ENCODE measurements at regions not wholly inside any gene's neighbourhood (a gene's known extent, or its start where the extent isn't known, plus 50 kb on each side); places are given as distances from the start of the nearest gene placed in this dataset.

DNA sequence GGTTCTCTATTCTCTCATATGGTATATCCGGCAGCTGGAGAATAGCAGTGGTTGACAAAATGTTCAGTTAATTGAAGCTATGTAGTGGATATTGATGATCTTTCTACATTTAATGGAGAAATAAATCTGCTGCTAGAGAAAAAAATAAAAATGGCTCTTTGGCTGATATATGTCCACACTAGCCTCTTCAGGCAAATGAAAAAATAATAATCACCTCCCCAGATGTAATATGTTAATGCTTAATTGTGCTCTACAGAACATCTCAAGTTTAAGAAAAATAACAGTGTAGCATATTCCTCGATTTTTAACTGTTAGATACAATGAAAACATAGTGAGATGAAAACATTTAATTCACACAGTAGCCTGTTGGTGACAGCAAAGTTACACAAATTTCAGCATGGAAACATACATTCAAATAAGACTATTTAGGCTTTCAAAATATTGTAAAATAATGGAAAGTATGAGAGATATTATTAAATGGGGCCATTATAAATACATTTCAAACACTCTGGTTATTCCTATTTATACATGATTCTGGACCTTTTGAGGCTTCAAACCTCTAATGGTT lies 543.0 kb downstream of the MAT2B start:
- Mint-ChIP-seq H3K4me1 (no peaks in the 10 kb centered on the region), H3K9me3 (no peaks in the 10 kb centered on the region), H3K27ac (no peak overlapping the region), H3K36me3 (no peaks in the 10 kb centered on the region), H3K27me3 (no peaks in the 10 kb centered on the region), H3K4me3 (no peak overlapping the region)
- DNase-seq: no peak

DNA sequence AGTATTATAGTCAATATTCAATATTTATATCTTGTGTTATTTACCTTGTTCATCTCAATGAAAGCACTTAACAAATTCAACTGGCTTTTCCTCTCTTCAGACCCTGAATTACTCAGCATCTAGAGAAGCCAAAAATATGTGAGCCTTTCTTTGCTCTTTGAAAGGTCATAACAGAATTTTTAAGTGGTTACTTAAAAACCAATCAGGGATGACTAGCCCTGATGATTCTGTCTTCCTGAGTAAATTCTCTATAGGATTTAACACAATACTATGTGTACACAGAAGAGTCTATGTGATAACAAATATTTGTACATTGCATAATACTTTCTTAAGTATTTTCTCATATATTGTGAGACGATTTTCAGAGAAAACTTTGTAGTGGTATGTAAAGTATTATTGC lies 546.3 kb downstream of the MAT2B start:
- no peaks in the 10 kb centered on the region for H3K4me1 Mint-ChIP-seq

DNA sequence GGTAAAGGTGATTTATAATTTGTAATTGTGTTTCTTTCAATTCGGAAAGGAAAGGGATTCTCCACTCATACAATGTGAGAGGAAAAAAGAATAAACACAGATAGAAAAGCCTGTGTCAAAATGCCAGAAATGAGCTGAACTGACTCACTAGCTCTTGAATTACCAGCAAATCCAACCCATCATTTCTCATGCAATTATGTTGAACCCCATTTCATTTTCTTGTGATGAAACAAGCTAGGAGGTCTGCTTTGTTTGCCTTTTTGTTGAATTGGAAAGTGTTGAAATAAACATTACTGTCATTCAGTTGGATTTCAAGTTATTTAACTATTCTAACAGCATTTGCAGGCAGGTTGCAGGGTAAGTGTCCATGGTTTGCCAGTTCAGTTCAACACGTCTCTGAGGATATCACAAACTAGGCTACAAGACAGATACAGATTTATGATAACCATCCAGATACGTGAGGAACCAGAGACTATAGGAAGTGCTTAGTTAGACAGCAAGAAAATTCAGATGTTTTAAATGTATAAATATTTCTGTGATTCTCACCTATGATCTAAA lies 547.2 kb downstream of the MAT2B start:
- no peaks in the 10 kb centered on the region for H3K27me3 Mint-ChIP-seq
- no peaks in the 10 kb centered on the region for H3K36me3 Mint-ChIP-seq
- no peaks in the 10 kb centered on the region for H3K4me1 Mint-ChIP-seq
- DNase-seq: no peak
- no peak overlapping the region for H3K4me3 Mint-ChIP-seq
- H3K27ac Mint-ChIP-seq: no peak overlapping the region
- H3K9me3 Mint-ChIP-seq: no peaks in the 10 kb centered on the region

More for the DNA sequence above, 546.3 kb downstream of the MAT2B start:
- H3K4me3 Mint-ChIP-seq: no peak overlapping the region
- DNase-seq: no peak
- no peaks in the 10 kb centered on the region for H3K27me3 Mint-ChIP-seq
- no peaks in the 10 kb centered on the region for H3K36me3 Mint-ChIP-seq
- H3K9me3 Mint-ChIP-seq: no peaks in the 10 kb centered on the region
- no peak overlapping the region for H3K27ac Mint-ChIP-seq

DNA sequence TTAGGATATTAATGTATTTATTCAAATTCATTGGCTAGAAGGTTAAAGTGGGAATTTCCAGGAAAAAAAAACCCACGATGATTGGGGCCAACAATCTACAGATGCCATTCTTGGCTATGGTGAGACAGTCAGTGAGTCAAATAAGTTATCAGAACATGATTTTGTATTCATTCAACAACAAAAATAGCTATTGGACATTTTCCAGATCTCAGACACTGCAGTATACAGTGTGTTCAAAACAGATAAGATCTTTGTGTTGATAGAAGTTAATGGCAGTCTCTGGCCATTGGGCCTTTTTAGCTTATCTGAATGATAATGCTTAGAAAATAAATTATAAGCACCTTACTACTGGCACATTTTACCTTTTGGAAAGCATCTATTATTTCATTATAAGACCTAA lies 547.7 kb downstream of the MAT2B start:
- Mint-ChIP-seq H3K27me3 (no peaks in the 10 kb centered on the region), H3K4me1 (no peaks in the 10 kb centered on the region), H3K36me3 (no peaks in the 10 kb centered on the region), H3K9me3 (no peaks in the 10 kb centered on the region), H3K4me3 (no peak overlapping the region), H3K27ac (no peak overlapping the region)
- DNase-seq: no peak

DNA sequence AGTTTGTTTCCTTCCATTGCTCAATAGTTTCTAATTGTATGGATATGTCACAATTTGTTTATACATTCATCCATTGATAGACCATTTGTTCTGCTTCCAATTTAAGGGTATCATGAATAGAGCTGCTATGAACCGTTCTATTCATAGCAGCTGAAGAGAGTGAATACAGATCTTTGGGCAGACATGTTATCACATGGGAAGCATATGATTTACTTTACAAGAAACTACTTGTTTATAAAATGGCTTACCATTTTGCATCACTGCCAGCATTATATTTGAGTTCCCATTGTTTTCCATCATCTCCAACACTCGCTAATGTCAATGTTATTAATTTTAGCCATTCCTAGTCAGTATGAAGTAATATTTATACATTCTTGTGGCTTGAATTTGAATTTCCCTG lies 549.0 kb downstream of the MAT2B start:
- H3K27me3 Mint-ChIP-seq: no peaks in the 10 kb centered on the region
- no peaks in the 10 kb centered on the region for H3K36me3 Mint-ChIP-seq
- no peak overlapping the region for H3K4me3 Mint-ChIP-seq
- H3K4me1 Mint-ChIP-seq: no peaks in the 10 kb centered on the region
- no peak overlapping the region for H3K27ac Mint-ChIP-seq
- peaks cover 2% of the 10 kb centered on the region for H3K9me3 Mint-ChIP-seq
- DNase-seq: no peak

DNA sequence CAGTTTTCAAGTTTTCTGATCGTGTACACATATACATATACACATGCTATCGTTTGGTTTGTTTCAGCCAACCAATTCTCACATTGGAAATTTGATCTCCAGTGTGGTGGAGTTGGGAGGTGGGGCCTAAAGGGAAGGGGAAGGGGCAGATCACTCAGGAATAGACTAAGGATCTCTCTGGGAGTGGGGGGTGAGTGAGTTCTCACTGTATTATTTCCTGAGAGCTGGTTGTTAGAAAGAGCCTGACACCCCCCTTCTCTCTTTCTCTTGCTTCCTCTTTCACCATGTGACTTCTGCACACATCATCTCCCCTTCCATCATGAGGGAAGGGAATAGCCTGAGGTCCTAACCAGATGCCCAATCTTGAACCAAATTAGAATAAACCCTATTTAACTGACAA lies 551.7 kb downstream of the MAT2B start:
- no peaks in the 10 kb centered on the region for H3K36me3 Mint-ChIP-seq
- no peak for DNase-seq
- H3K4me3 Mint-ChIP-seq: no peak overlapping the region
- H3K9me3 Mint-ChIP-seq: peaks cover 4% of the 10 kb centered on the region
- H3K4me1 Mint-ChIP-seq: no peaks in the 10 kb centered on the region
- H3K27ac Mint-ChIP-seq: no peak overlapping the region
- no peaks in the 10 kb centered on the region for H3K27me3 Mint-ChIP-seq

DNA sequence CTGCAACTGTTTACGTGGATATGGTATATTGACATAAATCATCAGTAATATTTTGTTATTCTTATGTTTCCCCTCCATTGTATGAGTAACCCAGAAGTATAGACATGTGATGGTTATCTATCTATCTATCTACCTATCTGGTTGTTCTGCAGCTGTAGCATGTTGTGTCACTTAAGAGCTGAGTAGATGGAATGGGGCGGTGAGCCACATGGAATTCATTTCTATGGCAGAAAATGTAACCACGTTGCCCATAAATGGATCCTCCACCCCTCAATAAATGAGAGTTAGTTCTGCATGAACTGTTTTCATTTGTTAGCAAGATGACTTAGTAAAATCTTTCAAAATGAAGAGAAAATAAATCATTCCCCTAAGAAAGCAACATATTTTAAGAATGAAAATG lies 553.2 kb downstream of the MAT2B start:
- no peaks in the 10 kb centered on the region for H3K36me3 Mint-ChIP-seq
- no peak overlapping the region for H3K4me3 Mint-ChIP-seq
- no peaks in the 10 kb centered on the region for H3K4me1 Mint-ChIP-seq
- peaks cover 4% of the 10 kb centered on the region for H3K9me3 Mint-ChIP-seq
- no peak for DNase-seq
- no peaks in the 10 kb centered on the region for H3K27me3 Mint-ChIP-seq
- H3K27ac Mint-ChIP-seq: no peak overlapping the region

DNA sequence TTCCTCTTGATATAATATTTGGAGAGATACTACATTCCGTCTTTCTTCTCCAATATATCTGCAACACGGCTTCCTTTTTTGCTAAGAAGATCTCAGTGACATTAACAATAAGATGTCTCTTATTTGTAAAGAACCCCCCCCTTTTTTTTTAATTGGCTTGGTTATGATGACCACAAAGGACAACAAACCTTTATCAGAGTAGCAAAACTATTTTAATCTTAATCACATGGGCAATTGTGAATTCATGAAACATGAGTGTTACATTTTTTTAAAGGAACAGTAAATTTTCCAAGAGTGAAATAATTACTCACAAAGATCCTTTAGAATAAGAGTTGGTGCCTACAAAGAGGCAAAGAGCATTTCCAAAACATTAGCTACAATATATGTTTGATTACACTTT lies 554.1 kb downstream of the MAT2B start:
- Mint-ChIP-seq H3K4me1 (no peaks in the 10 kb centered on the region), H3K9me3 (peaks cover 4% of the 10 kb centered on the region)
- DNase-seq: no peak

DNA sequence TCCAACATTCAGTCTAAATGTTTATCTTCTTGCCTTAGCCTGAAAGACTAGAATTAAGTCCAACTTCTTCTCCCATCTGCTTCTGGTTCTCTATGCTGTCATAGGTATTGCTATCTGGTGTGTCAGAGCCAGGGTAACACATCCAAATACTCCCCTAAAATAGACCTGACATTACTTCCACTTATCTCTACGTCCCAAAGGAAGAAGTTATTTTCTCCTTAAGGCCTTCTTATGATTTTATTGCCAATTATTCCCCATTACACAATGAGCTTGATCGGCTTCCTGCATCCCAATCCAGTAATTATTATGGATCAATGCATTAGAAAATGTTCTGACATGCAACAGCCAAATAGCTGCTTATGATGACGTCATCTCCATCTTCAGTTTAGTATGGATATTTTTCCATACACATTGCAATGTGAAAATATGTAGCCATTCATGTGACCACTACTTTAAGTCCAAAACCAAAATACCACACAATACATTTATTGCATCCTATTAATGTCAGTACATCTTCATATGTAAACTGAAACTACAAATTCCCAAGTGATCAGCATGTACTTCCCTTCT lies 555.5 kb downstream of the MAT2B start:
- H3K27me3 Mint-ChIP-seq: no peaks in the 10 kb centered on the region
- H3K27ac Mint-ChIP-seq: no peak overlapping the region
- no peaks in the 10 kb centered on the region for H3K36me3 Mint-ChIP-seq
- no peaks in the 10 kb centered on the region for H3K4me1 Mint-ChIP-seq
- no peak for DNase-seq
- H3K4me3 Mint-ChIP-seq: no peak overlapping the region
- H3K9me3 Mint-ChIP-seq: peaks cover 4% of the 10 kb centered on the region

More for the DNA sequence above, 554.1 kb downstream of the MAT2B start:
- Mint-ChIP-seq H3K36me3 (no peaks in the 10 kb centered on the region), H3K4me3 (no peak overlapping the region), H3K27ac (no peak overlapping the region), H3K27me3 (no peaks in the 10 kb centered on the region)

DNA sequence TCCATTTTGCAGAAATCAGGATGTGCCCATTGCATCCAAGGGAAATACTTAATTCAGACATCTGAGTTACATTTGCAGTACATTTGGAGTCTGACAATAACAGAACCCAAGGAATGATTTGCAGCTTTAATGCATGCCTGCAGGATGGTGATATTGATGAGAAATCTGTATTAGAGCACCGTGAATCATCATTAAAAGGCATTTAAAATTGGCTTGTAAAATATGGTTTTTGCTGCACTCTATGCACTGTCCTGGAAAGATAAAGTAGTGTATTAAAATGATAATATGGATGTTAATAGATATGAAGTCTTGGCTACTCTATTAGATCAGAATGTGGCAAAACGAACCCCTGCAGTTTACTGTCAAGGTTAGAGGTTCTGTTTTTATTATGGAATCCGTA lies 556.9 kb downstream of the MAT2B start:
- H3K4me1 Mint-ChIP-seq: no peaks in the 10 kb centered on the region
- no peak overlapping the region for H3K4me3 Mint-ChIP-seq
- no peaks in the 10 kb centered on the region for H3K27me3 Mint-ChIP-seq
- DNase-seq: no peak
- no peak overlapping the region for H3K27ac Mint-ChIP-seq
- no peaks in the 10 kb centered on the region for H3K36me3 Mint-ChIP-seq
- peaks cover 4% of the 10 kb centered on the region for H3K9me3 Mint-ChIP-seq

DNA sequence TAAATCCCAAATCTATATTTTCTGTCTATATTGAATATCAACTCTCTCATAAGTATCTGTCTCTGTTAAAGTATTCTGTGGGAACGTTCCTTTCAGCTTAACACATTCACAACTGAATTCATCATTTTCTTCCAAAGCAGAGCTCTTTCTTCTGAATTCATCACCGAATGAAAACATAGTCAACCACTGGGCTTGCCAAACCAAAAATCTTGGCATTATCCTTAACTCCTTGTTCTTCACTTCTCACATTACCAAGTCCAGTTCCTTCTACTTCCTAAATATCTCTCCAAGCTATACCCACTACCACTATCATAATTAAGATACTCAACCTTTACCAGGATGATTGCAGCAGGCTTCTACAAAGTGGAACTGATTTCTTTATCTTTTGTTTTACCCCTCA lies 559.8 kb downstream of the MAT2B start:
- no peak overlapping the region for H3K4me3 Mint-ChIP-seq
- no peaks in the 10 kb centered on the region for H3K36me3 Mint-ChIP-seq
- no peaks in the 10 kb centered on the region for H3K4me1 Mint-ChIP-seq
- H3K27me3 Mint-ChIP-seq: no peaks in the 10 kb centered on the region
- H3K27ac Mint-ChIP-seq: no peak overlapping the region
- H3K9me3 Mint-ChIP-seq: peaks cover 2% of the 10 kb centered on the region
- no peak for DNase-seq

DNA sequence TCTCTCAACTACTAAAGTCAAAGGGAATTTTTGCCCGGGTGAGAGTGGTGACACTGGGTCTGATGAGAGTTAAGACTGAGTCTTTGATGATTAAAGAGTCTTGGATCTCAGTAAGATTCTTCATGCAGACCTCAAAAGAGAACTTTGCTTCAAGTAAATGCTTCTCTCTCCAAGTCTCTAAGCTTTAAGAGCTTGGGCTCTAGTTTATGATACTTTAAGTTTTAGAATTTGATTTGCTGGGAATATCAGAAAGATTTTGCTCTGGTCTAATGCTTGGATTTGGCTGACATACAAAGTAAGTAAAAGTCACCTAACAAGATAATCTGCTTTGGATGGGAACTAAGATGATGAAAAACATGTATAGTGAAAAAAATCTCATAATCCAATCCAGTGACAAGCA lies 566.3 kb downstream of the MAT2B start:
- no peak for DNase-seq
- no peak overlapping the region for H3K27ac Mint-ChIP-seq
- no peak overlapping the region for H3K4me3 Mint-ChIP-seq
- H3K27me3 Mint-ChIP-seq: no peaks in the 10 kb centered on the region
- no peaks in the 10 kb centered on the region for H3K36me3 Mint-ChIP-seq
- no peaks in the 10 kb centered on the region for H3K4me1 Mint-ChIP-seq
- no peaks in the 10 kb centered on the region for H3K9me3 Mint-ChIP-seq

DNA sequence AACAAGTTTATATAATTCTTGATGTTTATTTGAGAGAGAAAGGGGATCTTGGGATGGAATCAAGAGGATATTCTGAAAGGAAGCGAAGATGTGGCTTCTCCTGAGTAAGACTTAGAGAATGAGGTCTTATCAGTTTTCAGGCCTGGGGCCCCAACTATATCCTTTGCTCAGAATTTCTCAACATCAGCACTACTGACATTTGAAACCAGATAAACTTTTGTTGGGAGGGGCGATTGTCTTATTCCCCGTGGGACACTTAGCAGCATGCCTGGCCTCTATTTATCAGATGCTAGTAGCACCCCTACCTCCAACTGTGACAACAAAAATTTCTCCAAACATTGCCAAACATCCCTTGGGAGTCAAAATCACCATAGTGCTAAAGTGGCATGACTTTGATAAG lies 567.7 kb downstream of the MAT2B start:
- DNase-seq: no peak
- no peaks in the 10 kb centered on the region for H3K27me3 Mint-ChIP-seq
- H3K9me3 Mint-ChIP-seq: no peaks in the 10 kb centered on the region
- no peak overlapping the region for H3K4me3 Mint-ChIP-seq
- no peak overlapping the region for H3K27ac Mint-ChIP-seq
- H3K4me1 Mint-ChIP-seq: no peaks in the 10 kb centered on the region
- no peaks in the 10 kb centered on the region for H3K36me3 Mint-ChIP-seq

DNA sequence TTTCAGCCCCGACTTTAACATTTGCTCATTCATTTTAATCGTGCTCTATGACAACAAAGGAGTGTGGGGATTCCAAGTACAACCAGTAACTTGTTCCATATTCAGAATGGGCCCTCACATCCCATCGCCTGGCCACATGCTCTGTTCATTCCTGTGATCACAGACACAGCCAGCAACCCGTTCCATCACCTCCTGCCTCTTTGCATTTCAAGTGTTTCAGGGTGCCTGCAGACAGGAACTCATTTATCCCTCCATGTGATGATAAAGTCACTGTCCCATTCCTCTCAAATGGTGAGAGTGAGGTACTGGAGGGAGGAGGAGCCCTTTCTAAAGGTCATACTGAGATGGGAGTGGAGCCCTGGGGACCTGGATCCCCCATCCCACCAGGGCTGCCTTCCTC lies 571.1 kb downstream of the MAT2B start:
- Mint-ChIP-seq H3K9me3 (peaks cover 1% of the 10 kb centered on the region), H3K27me3 (no peaks in the 10 kb centered on the region), H3K36me3 (no peaks in the 10 kb centered on the region), H3K27ac (no peak overlapping the region), H3K4me1 (no peaks in the 10 kb centered on the region), H3K4me3 (no peak overlapping the region)
- no peak for DNase-seq

DNA sequence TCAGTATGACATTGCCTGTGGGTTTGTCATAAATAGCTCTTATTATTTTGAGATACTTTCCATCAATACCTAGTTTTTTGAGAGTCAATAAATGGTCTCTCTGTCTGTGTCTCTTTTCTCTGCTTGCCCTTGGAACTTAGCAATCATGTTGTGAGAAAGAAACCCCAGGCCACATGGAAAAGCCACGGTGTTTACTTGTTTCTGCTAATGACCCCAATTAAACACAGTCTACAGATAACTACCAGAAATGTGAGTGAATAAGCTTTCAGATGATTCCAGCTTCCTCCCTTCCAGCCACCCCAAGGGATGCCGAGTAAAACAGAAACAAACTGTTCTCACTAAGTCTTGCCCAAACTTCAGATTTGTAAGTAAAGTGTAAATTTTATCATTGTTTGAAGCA lies 584.9 kb downstream of the MAT2B start:
- Mint-ChIP-seq H3K4me3 (no peak overlapping the region), H3K9me3 (peaks cover 6% of the 10 kb centered on the region), H3K4me1 (no peaks in the 10 kb centered on the region), H3K36me3 (no peaks in the 10 kb centered on the region), H3K27me3 (no peaks in the 10 kb centered on the region), H3K27ac (no peak overlapping the region)
- DNase-seq: no peak

DNA sequence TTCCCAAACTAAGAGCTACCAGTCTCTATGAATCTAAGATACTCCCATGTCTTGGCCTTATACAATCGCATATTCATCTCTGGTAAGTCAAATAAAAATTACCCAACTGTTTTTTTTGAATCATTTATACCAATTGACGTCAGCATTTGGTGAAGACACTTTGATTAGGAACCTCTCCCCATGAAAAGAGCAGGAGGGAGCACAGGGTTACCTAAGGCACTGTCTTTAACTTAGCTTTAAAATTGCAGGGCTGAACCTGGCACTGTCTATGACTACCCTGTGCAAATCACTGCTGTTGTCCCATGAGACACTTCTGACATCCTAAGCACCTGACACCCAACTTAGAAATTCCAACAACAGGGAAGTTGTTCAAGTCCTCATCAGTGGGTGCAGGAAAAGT lies 586.4 kb downstream of the MAT2B start:
- no peak overlapping the region for H3K27ac Mint-ChIP-seq
- no peaks in the 10 kb centered on the region for H3K4me1 Mint-ChIP-seq
- H3K4me3 Mint-ChIP-seq: no peak overlapping the region
- no peak for DNase-seq
- no peaks in the 10 kb centered on the region for H3K36me3 Mint-ChIP-seq
- H3K27me3 Mint-ChIP-seq: no peaks in the 10 kb centered on the region
- peaks cover 6% of the 10 kb centered on the region for H3K9me3 Mint-ChIP-seq

Measured in activated naive CD8-positive, alpha-beta T cell treated with anti-CD3 and anti-CD28 coated beads for 36 hours (primary cell).